GM12891 (cell line): ENCODE measurements at regions not wholly inside any gene's neighbourhood (a gene's known extent, or its start where the extent isn't known, plus 50 kb on each side); places are given as distances from the start of the nearest gene placed in this dataset.

Experiments used
- POLR2A ChIP-seq: IDR thresholded peaks from 2 replicates; pipeline ENCODE4 v1.6.1; 2011; ENCODE audit warnings: low read depth, low read length, control low read depth
- POLR2AphosphoS5 ChIP-seq: IDR thresholded peaks from 2 replicates; pipeline ENCODE4 v1.6.1; 2011; ENCODE audit warnings: low read depth, low read length, control low read depth
- POU2F2 ChIP-seq: IDR thresholded peaks from 2 replicates; pipeline ENCODE4 v1.6.1; 2011; ENCODE audit warnings: low read depth, mild to moderate bottlenecking, control low read depth, low read length, moderate library complexity
- TAF1 ChIP-seq: IDR thresholded peaks from 2 replicates; pipeline ENCODE4 v1.6.1; 2011; ENCODE audit warnings: low read depth, low read length, control low read depth

DNA sequence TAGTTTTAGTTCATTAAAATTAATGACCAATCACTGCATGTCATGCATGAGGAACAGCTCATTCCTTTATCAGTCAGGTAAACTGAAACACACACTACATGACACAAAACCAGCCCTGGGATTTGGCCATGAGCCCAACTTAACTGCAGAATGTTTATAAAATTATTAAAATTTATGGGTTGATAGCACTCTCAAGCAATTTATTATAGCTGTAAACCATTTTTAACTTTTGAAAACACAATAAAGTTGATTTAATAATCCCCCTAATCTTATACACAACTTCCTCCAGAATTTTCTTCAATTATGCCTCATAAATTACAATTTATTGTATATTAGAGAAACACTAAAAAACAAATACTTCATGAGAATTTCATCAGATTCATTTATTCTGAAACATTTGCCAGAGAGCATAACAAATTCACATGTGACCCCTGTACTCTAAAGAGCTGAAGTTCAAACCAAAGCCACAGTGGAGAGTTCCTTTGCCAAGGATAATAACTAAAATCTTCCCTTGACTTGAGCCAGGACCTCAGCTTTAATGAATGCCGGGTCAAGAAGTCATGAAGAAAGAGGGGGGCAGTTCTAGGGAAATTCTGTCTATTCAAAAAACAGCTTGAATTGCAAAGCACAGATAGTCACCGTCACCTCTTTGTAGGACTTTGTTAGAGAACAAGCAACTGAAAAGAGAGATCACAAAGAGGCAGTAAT lies 763.7 kb upstream of the GRAMD2B start:
- TF ChIP-seq POLR2A, result no peak
- no peak for TF ChIP-seq POLR2AphosphoS5
- no peak for TF ChIP-seq TAF1
- no peak for TF ChIP-seq POU2F2
